ENCODE measurements at regions not wholly inside any gene's neighbourhood (a gene's known extent, or its start where the extent isn't known, plus 50 kb on each side); places are given as distances from the start of the nearest gene placed in this dataset.
A peak's percentile ranks its signal among the peaks of the same experiment; 100 is the strongest.

GRCh38 chr5:28516722-28517121, 1478.3 kb upstream of the CDH9 start:
- Histone ChIP-seq H4K91ac (replicated peaks; ENCODE audit: insufficient read length, low read length) (no peak overlapping the region), H3K4me1 (replicated peaks in 1 of 4; ENCODE audit: control insufficient read depth in 3 of 4, insufficient read depth in 4 of 4, low read length in 3 of 4) (no peaks in the 10 kb centered on the region), H2BK5ac (ENCODE audit: low read depth, low read length) (no peak overlapping the region), H3K23ac (ENCODE audit: insufficient read length) (no peak overlapping the region), H3K4me2 (ENCODE audit: insufficient read depth in 1 of 2, low read depth in 2 of 2, low read length in 2 of 2) (no peak overlapping the region), H3K27me3 (replicated peaks in 1 of 4; ENCODE audit: control insufficient read depth in 3 of 4, extremely low read depth in 1 of 4, insufficient read depth in 3 of 4, low read length in 3 of 4) (no peaks in the 10 kb centered on the region), H3K36me3 (ENCODE audit: control insufficient read depth in 2 of 4, insufficient read depth in 4 of 4, low read length in 3 of 4) (no peaks in the 10 kb centered on the region), H3K23me2 (ENCODE audit: low read depth, low read length) (no peaks in the 10 kb centered on the region), H3K56ac (replicated peaks; ENCODE audit: insufficient read length, low read depth, low read length) (no peak overlapping the region), H3K4ac (replicated peaks; ENCODE audit: insufficient read length, low read depth, low read length) (no peak overlapping the region), H3K14ac (ENCODE audit: insufficient read length) (no peak overlapping the region), H4K8ac (ENCODE audit: extremely low read depth, insufficient read depth, low read length) (no peak overlapping the region), H4K5ac (ENCODE audit: insufficient read length, low read depth, low read length) (no peak overlapping the region), H3K9ac (replicated peaks in 1 of 4; ENCODE audit: extremely low read depth in 1 of 4, low read depth in 3 of 4, low read length in 3 of 4) (no peak overlapping the region), H2BK120ac (replicated peaks; ENCODE audit: low read depth, low read length) (no peak overlapping the region), H4K20me1 (replicated peaks in 1 of 2; ENCODE audit: control insufficient read depth in 1 of 2, insufficient read depth in 2 of 2, low read length in 2 of 2) (no peaks in the 10 kb centered on the region), H2AFZ (ENCODE audit: low read length) (peak overlapping the region; percentile 95; the same call in 1 of the 2 replicates), H3K27ac (ENCODE audit: low read depth, low read length) (no peak overlapping the region), H3K9me3 (ENCODE audit: insufficient read depth in 2 of 2, low read depth in 1 of 2, low read length in 1 of 2) (peaks cover 4 to 14% of the 10 kb centered on the region in 2 experiments; a peak in 1 of 4 replicates), H3K79me1 (ENCODE audit: low read depth, low read length) (no peaks in the 10 kb centered on the region), H2BK20ac (ENCODE audit: low read length) (no peak overlapping the region), H3K18ac (ENCODE audit: extremely low read depth, low read length) (no peak overlapping the region), H3K4me3 (ENCODE audit: extremely low read depth in 1 of 4, insufficient read depth in 2 of 4, low read depth in 3 of 4, low read length in 4 of 4) (no peak overlapping the region), H2AK5ac (ENCODE audit: low read depth, low read length) (no peak overlapping the region), H3K79me2 (ENCODE audit: control insufficient read depth in 1 of 2, insufficient read depth in 2 of 2, low read length in 2 of 2) (no peaks in the 10 kb centered on the region), H2BK12ac (ENCODE audit: low read depth, low read length) (no peak overlapping the region), H2BK15ac (ENCODE audit: low read length) (no peak overlapping the region)
- 79% methylated on average over 4 of the region's 4 CpGs; no CpG with 5 or more reads in 1 of the 2 experiments for WGBS, 2 experiments (ENCODE audit: extremely low coverage in 1 of 2, insufficient coverage in 1 of 2, insufficient read length in 1 of 2, insufficient replicate concordance in 2 of 2, low coverage in 1 of 2, low lambda C conversion rate in 2 of 2, missing lambda C conversion rate in 1 of 2)
- DNase-seq (ENCODE audit: low read depth in 1 of 2, low spot score in 2 of 2) (no peak), FAIRE-seq (no peak)
- ChIA-PET CTCF (ENCODE audit: partially characterized antibody) (interaction anchor here (0.7 to 1.1 kb wide), 2 partner anchors 15 to 41 kb away, joined by 3 read pairs; no protein-coding TSS in a partner anchor), POLR2A (ENCODE audit: partially characterized antibody) (no interaction called here)
- TF ChIP-seq RFX5 (IDR thresholded peaks at IDR 0.05; ENCODE audit: borderline replicate concordance, low read depth, low read length) (no peak), GABPA (IDR thresholded peaks at IDR 0.05; ENCODE audit: borderline replicate concordance, insufficient read depth, low read length) (no peak)

Data from H1 (cell line).